ENCODE measurements at regions not wholly inside any gene's neighbourhood (a gene's known extent, or its start where the extent isn't known, plus 50 kb on each side); places are given as distances from the start of the nearest gene placed in this dataset.
"Not testable (repeated sequence)": the region's sequence is repeated elsewhere in the genome, so short reads cannot be mapped to it uniquely, and the experiment has no call there.

GRCh38 chr11:112310848-112311247, 50.2 kb upstream of the PLET1 start:
- no peak for DNase-seq

GRCh38 chr11:112315057-112315720, 54.5 kb upstream of the PLET1 start:
- DNase-seq = no peak

DNA sequence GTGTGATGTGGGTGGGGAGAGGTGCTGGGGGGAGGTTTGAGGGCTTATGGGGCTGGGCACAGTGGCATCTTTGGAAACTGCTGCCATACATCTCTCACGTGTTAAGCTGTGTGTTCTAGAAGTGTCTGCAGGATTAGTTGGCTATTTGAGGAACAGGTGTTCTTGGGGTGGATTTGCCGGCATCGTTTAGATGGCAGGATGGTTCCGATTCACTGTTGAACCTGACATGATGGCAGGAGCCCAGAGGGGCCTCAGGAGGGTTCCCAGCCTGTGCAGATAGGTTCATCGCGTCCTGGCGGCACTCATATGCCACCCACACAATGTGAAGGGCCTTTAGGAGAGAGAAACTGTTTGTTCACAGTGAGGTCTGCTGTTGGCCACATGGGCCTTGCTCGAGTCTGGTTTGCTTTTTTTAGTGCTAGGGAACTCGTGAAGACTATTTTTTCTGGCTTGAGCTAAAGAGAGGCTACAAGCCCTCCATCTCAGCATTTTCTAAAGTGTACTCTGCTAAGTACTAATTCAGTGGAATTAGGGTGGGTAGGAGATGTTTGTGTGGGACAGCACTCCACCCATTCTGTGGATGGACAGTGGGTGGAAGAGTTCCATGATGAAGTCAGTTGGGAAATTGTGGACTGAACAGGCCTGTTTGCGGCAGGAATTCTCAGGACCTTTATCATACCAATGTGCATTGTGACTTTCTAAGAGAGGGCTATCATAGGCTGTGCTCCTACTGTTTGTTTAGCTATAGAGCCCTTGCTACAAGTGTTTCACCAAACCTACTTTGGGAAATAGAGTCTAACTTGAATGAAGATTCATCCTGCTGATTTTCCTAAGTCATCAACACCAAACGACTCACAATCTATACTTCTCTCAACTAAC, 55.4 kb upstream of the PLET1 start:
- DNase-seq = no peak

GRCh38 chr11:112316971-112317370, 56.3 kb upstream of the PLET1 start:
- peak; percentile 63 for DNase-seq

- DNase-seq = peak; percentile 98
Measured at GRCh38 chr11:112318184-112318591, 57.5 kb upstream of the PLET1 start.

DNA sequence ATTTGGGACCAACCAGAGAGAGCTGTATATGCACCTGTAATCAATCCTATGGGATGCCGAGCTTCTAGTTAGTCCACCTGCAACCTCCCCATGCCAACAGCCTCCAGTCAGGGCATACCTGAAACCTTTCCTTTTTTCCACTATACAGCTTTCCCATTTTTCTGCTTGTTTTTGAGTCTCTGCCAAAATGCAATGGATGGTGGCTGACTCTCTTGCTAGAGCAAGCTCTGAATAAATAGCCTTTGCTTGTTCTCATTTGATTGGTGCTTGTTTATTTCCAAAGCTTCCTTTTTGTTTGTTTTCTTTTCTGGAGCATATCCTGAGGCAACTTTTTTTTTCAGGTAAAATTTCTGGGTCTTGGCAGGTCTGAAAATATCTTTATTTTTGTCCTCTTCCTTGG, 58.0 kb upstream of the PLET1 start:
- DNase-seq = no peak

DNA sequence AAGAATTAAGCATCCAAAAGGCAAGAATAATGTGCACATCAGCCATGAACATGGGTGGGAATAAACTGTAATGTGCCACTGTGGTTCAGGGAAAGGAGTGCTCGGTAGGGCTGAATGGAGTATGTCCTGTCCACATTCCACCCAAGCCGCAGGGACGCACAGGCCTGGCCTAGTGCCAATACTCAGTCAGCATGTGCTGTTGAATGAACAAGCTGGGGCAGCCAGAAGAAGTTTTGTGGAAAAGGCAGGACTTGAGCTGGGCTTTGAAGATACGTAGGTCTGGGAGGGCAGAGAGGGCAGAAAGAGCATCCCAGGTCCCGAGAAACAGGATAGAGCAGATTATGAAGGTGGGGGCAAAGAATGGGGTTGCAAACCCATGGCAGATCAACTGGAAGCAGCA, 60.0 kb upstream of the PLET1 start:
- peak; percentile 90 for DNase-seq

- no peak for DNase-seq
Measured at GRCh38 chr11:112321501-112322172, 61.0 kb upstream of the PLET1 start.

DNA sequence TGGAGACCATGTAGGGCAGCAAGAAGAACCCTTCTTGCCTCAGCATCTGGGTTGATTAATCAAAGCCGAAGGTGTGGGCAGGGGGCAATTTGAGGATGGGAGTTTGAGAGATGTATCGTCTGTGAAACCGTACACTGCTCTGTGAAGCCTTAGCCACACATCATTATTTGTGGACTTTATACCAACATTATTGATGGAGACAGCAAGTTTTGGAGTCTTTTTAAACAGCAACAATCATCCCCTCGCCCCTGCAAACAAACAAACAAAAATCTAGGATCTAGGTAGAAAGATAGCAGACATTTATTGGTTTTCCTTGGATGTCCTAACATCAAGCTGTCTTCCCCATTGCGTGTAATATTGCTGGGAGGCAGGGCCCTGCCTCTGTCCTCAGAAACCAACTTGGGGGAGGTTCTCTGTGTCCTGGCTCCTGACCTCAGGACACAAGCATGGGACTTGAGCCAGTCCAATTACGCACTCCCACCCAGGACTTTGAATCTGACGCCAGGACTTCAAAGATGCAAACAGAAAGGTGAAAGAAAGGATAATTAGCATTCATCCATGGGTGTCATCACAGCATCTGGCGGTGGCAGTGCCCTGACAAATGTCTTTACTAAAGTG, 61.6 kb upstream of the PLET1 start:
- DNase-seq = no peak

GRCh38 chr11:112334381-112334780, 73.7 kb upstream of the PLET1 start:
- no peak for DNase-seq

GRCh38 chr11:112336356-112336886, 75.8 kb upstream of the PLET1 start:
- DNase-seq = no peak

- DNase-seq = no peak
Measured at GRCh38 chr11:112339566-112339965, 78.9 kb upstream of the PLET1 start.

GRCh38 chr11:112343368-112344039, 82.8 kb upstream of the PLET1 start:
- DNase-seq = no peak

- no peak for DNase-seq
Measured at GRCh38 chr11:112344040-112344413, 83.4 kb upstream of the PLET1 start.

GRCh38 chr11:112345166-112345565, 84.5 kb upstream of the PLET1 start:
- no peak for DNase-seq

- DNase-seq = no peak
Measured at GRCh38 chr11:112345706-112346105, 85.0 kb upstream of the PLET1 start.

GRCh38 chr11:112346586-112346985, 85.9 kb upstream of the PLET1 start:
- DNase-seq = no peak

GRCh38 chr11:112348480-112349029, 87.9 kb upstream of the PLET1 start:
- DNase-seq = no peak

GRCh38 chr11:112351423-112351822, 90.8 kb upstream of the PLET1 start:
- DNase-seq = not testable (repeated sequence)

DNA sequence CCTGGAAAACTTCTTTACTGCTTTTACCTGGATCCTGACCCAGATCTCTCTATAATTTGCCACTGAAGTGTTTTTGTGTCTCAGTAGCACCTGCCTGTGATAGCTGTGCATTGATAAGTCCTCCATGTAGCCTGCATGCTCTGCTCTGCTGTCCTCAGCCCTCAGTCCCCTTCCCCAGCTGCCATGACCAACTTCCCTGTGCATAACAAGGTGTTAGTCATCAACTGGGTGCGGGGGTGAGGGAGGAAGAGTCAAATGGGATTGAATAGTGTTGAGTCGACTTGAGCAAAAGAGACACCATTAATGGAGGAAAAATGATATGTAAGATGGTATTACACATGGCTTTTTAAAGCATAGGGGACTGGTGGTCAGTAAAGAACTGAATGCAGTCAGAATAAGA, 92.2 kb upstream of the PLET1 start:
- DNase-seq = no peak

GRCh38 chr11:112354364-112354763, 93.7 kb upstream of the PLET1 start:
- DNase-seq = no peak

GRCh38 chr11:112355726-112356125, 95.1 kb upstream of the PLET1 start:
- DNase-seq = no peak

Data from fibroblast of skin of back (primary cell).